ENCODE measurements at regions not wholly inside any gene's neighbourhood (a gene's known extent, or its start where the extent isn't known, plus 50 kb on each side); places are given as distances from the start of the nearest gene placed in this dataset.

GRCh38 chr3:83928391-83928790, 1030.4 kb upstream of the CADM2 start:
- no peak for DNase-seq
- no peaks in the 10 kb centered on the region for H3K4me1 Mint-ChIP-seq (ENCODE audit: low read depth, unreplicated experiment)
- peak; percentile 61 for TF ChIP-seq CTCF (IDR thresholded peaks at IDR 0.05; ENCODE audit: partially characterized antibody, unreplicated experiment)
- no peaks in the 10 kb centered on the region for H3K27me3 Mint-ChIP-seq (ENCODE audit: unreplicated experiment)
- no peak overlapping the region for H3K4me3 Mint-ChIP-seq (ENCODE audit: unreplicated experiment)
- peaks cover 18% of the 10 kb centered on the region for H3K36me3 Mint-ChIP-seq (ENCODE audit: unreplicated experiment)
- H3K27ac Mint-ChIP-seq (ENCODE audit: unreplicated experiment) = no peak overlapping the region
- H3K9me3 Mint-ChIP-seq (ENCODE audit: unreplicated experiment) = peaks cover 6% of the 10 kb centered on the region

- H3K4me1 Mint-ChIP-seq (ENCODE audit: low read depth, unreplicated experiment) = no peaks in the 10 kb centered on the region
- peaks cover 18% of the 10 kb centered on the region for H3K36me3 Mint-ChIP-seq (ENCODE audit: unreplicated experiment)
- peaks cover 6% of the 10 kb centered on the region for H3K9me3 Mint-ChIP-seq (ENCODE audit: unreplicated experiment)
- no peak for TF ChIP-seq CTCF (IDR thresholded peaks at IDR 0.05; ENCODE audit: partially characterized antibody, unreplicated experiment)
- no peak overlapping the region for H3K27ac Mint-ChIP-seq (ENCODE audit: unreplicated experiment)
- no peaks in the 10 kb centered on the region for H3K27me3 Mint-ChIP-seq (ENCODE audit: unreplicated experiment)
- no peak for DNase-seq
- H3K4me3 Mint-ChIP-seq (ENCODE audit: unreplicated experiment) = no peak overlapping the region
These were observed 1029.9 kb upstream of the CADM2 start for GRCh38 chr3:83928903-83929302.

- Mint-ChIP-seq H3K4me1 (ENCODE audit: low read depth, unreplicated experiment) (peaks cover 6% of the 10 kb centered on the region), H3K27me3 (ENCODE audit: unreplicated experiment) (no peaks in the 10 kb centered on the region), H3K9me3 (ENCODE audit: unreplicated experiment) (no peaks in the 10 kb centered on the region), H3K36me3 (ENCODE audit: unreplicated experiment) (peaks cover 18% of the 10 kb centered on the region), H3K27ac (ENCODE audit: unreplicated experiment) (no peak overlapping the region), H3K4me3 (ENCODE audit: unreplicated experiment) (no peak overlapping the region)
- no peak for TF ChIP-seq CTCF (IDR thresholded peaks at IDR 0.05; ENCODE audit: partially characterized antibody, unreplicated experiment)
- DNase-seq = no peak
These were observed 1024.4 kb upstream of the CADM2 start for GRCh38 chr3:83934192-83935021.

GRCh38 chr3:83938491-83938890, 1020.3 kb upstream of the CADM2 start:
- Mint-ChIP-seq H3K4me3 (ENCODE audit: unreplicated experiment) (no peak overlapping the region), H3K4me1 (ENCODE audit: low read depth, unreplicated experiment) (peaks cover 6% of the 10 kb centered on the region), H3K9me3 (ENCODE audit: unreplicated experiment) (no peaks in the 10 kb centered on the region), H3K27me3 (ENCODE audit: unreplicated experiment) (no peaks in the 10 kb centered on the region), H3K27ac (ENCODE audit: unreplicated experiment) (no peak overlapping the region), H3K36me3 (ENCODE audit: unreplicated experiment) (peaks cover 3% of the 10 kb centered on the region)
- no peak for TF ChIP-seq CTCF (IDR thresholded peaks at IDR 0.05; ENCODE audit: partially characterized antibody, unreplicated experiment)
- no peak for DNase-seq

- Mint-ChIP-seq H3K4me3 (ENCODE audit: unreplicated experiment) (no peak overlapping the region), H3K36me3 (ENCODE audit: unreplicated experiment) (no peaks in the 10 kb centered on the region), H3K4me1 (ENCODE audit: low read depth, unreplicated experiment) (no peaks in the 10 kb centered on the region), H3K27ac (ENCODE audit: unreplicated experiment) (no peak overlapping the region), H3K27me3 (ENCODE audit: unreplicated experiment) (no peaks in the 10 kb centered on the region), H3K9me3 (ENCODE audit: unreplicated experiment) (peaks cover 1% of the 10 kb centered on the region)
- no peak for TF ChIP-seq CTCF (IDR thresholded peaks at IDR 0.05; ENCODE audit: partially characterized antibody, unreplicated experiment)
- no peak for DNase-seq
These were observed 1016.6 kb upstream of the CADM2 start for GRCh38 chr3:83941990-83942745.
